ENCODE measurements at regions not wholly inside any gene's neighbourhood (a gene's known extent, or its start where the extent isn't known, plus 50 kb on each side); places are given as distances from the start of the nearest gene placed in this dataset.

GRCh38 chr20:60446267-60447111 is 488.3 kb downstream of the CDH26 start:
- Histone ChIP-seq H3K23me2 (ENCODE audit: low read depth, low read length) (no peaks in the 10 kb centered on the region), H2BK120ac (replicated peaks; ENCODE audit: low read depth, low read length) (no peak overlapping the region), H2AFZ (ENCODE audit: low read length) (no peak overlapping the region), H2BK15ac (ENCODE audit: low read length) (no peak overlapping the region), H3K9ac (replicated peaks in 1 of 4; ENCODE audit: extremely low read depth in 1 of 4, low read depth in 3 of 4, low read length in 3 of 4) (no peak overlapping the region), H3K36me3 (ENCODE audit: control insufficient read depth in 2 of 4, insufficient read depth in 4 of 4, low read length in 3 of 4) (no peaks in the 10 kb centered on the region), H3K4me2 (ENCODE audit: insufficient read depth in 1 of 2, low read depth in 2 of 2, low read length in 2 of 2) (no peak overlapping the region), H3K56ac (replicated peaks; ENCODE audit: insufficient read length, low read depth, low read length) (no peak overlapping the region), H3K79me1 (ENCODE audit: low read depth, low read length) (no peaks in the 10 kb centered on the region), H2BK12ac (ENCODE audit: low read depth, low read length) (no peak overlapping the region), H3K23ac (ENCODE audit: insufficient read length) (no peak overlapping the region), H4K91ac (replicated peaks; ENCODE audit: insufficient read length, low read length) (no peak overlapping the region), H2BK5ac (ENCODE audit: low read depth, low read length) (no peak overlapping the region), H3K14ac (ENCODE audit: insufficient read length) (no peak overlapping the region), H3K4me3 (ENCODE audit: extremely low read depth in 1 of 4, insufficient read depth in 2 of 4, low read depth in 3 of 4, low read length in 4 of 4) (no peak overlapping the region), H2BK20ac (ENCODE audit: low read length) (no peak overlapping the region), H3K18ac (ENCODE audit: extremely low read depth, low read length) (no peak overlapping the region), H2AK5ac (ENCODE audit: low read depth, low read length) (no peak overlapping the region), H3K27ac (ENCODE audit: low read depth, low read length) (no peak overlapping the region), H3K4me1 (replicated peaks in 1 of 4; ENCODE audit: control insufficient read depth in 3 of 4, insufficient read depth in 4 of 4, low read length in 3 of 4) (no peaks in the 10 kb centered on the region), H3K79me2 (ENCODE audit: control insufficient read depth in 1 of 2, insufficient read depth in 2 of 2, low read length in 2 of 2) (no peaks in the 10 kb centered on the region), H4K20me1 (replicated peaks in 1 of 2; ENCODE audit: control insufficient read depth in 1 of 2, insufficient read depth in 2 of 2, low read length in 2 of 2) (no peaks in the 10 kb centered on the region), H3K9me3 (ENCODE audit: insufficient read depth in 2 of 2, low read depth in 1 of 2, low read length in 1 of 2) (no peaks in the 10 kb centered on the region; a peak in 1 of 4 replicates), H3K4ac (replicated peaks; ENCODE audit: insufficient read length, low read depth, low read length) (no peak overlapping the region), H4K8ac (ENCODE audit: extremely low read depth, insufficient read depth, low read length) (no peak overlapping the region), H4K5ac (ENCODE audit: insufficient read length, low read depth, low read length) (no peak overlapping the region), H3K27me3 (replicated peaks in 1 of 4; ENCODE audit: control insufficient read depth in 3 of 4, extremely low read depth in 1 of 4, insufficient read depth in 3 of 4, low read length in 3 of 4) (no peaks in the 10 kb centered on the region; a peak in 2 of 7 replicates)
- FAIRE-seq: no peak
- no peak for TF ChIP-seq RXRA (IDR thresholded peaks at IDR 0.05; ENCODE audit: insufficient read depth, low read depth, low read length)
- POLR2A ChIA-PET (ENCODE audit: partially characterized antibody): no interaction called here
- WGBS, 2 experiments (ENCODE audit: extremely low coverage in 1 of 2, insufficient coverage in 1 of 2, insufficient read length in 1 of 2, insufficient replicate concordance in 2 of 2, low coverage in 1 of 2, low lambda C conversion rate in 2 of 2, missing lambda C conversion rate in 1 of 2): 84% methylated on average over 9 of the region's 9 CpGs; no CpG with 5 or more reads in 1 of the 2 experiments
- no peak for DNase-seq (ENCODE audit: low read depth in 1 of 2, low spot score in 2 of 2)
- CTCF ChIA-PET (ENCODE audit: partially characterized antibody): interaction anchor here (2.3 kb wide), 1 partner anchor 10 kb away, joined by 5 read pairs; no protein-coding TSS in a partner anchor

Measured in H1 (cell line).